ENCODE measurements at regions not wholly inside any gene's neighbourhood (a gene's known extent, or its start where the extent isn't known, plus 50 kb on each side); places are given as distances from the start of the nearest gene placed in this dataset.

DNA sequence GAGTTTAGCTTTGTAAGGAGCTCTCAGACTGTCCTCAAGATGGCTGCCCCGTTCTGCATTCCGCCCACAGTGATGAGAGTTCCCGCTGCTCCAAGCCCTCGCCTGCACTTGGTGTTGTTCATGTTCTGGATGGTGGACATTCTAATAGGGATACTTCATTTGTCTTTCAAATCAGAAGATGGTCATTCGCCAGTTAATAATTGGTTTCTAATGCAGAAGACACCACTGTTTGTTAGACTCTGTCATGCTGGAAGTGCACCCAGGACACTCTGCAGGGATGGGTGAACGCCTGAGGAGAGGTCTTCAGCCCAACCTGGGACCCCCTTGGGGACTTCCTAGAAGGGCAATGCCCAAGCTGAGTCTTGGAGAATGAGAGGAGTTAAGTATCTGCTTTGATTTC lies 836.4 kb downstream of the TBC1D22A start:
- TF ChIP-seq CTCF (IDR thresholded peaks at IDR 0.05; ENCODE audit: low read depth, low read length) (no peak), POLR2A (IDR thresholded peaks at IDR 0.05; ENCODE audit: extremely low read depth, insufficient read length) (no peak)

All from NB4 (cell line).